CD1c-positive myeloid dendritic cell (primary cell): ENCODE measurements at regions not wholly inside any gene's neighbourhood (a gene's known extent, or its start where the extent isn't known, plus 50 kb on each side); places are given as distances from the start of the nearest gene placed in this dataset.
"Not testable (repeated sequence)": the region's sequence is repeated elsewhere in the genome, so short reads cannot be mapped to it uniquely, and the experiment has no call there.

Experiments
- DNase-seq: peaks from one replicate; pipeline ENCODE4 v3.0.0-alpha.2; 2016; ENCODE audit errors: extremely low spot score

DNA sequence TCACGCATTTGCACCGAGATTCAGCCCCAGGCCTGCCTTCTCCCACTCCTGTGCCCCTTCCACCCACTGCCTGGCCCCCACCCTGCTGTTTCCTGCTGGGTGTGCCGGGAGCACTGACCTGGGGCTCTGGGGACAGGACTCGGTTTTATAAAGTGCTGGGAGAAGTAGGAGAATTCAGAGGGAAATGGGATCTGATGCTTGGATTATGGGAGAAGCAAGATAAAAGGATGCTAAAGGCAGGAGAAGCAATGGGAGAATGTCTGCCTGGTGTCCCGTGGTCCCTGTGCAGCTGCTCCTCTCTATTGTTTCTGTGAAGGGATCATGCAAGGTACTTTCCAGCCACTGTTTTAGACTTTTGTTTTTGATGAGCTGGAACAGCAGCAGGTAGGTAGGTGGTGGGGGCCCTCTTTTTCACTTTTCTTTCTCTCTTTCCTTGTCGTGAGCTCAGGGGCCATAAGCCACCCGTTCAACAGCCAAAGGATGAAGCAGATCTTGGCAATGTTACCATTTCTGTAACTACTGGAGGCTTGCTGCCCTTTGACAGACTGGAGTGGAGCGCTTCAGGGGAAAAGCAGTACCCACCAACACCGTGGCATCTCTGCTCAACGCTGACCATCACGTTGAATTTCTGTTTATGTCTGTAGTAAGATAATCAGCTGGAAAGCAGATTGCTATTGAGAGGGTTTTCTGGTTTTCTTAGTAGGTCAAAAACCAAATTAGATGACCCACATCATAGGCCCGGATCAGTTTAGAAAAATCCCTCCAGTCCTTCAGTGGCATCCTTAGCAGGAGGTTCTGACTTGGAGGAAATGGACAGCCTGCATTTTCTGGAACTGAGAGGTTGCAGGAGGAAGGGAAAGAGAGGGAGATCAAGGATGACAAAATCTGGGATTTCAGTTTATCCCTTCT is 63.8 kb upstream of the ENPP6 start:
- DNase-seq: no peak

DNA sequence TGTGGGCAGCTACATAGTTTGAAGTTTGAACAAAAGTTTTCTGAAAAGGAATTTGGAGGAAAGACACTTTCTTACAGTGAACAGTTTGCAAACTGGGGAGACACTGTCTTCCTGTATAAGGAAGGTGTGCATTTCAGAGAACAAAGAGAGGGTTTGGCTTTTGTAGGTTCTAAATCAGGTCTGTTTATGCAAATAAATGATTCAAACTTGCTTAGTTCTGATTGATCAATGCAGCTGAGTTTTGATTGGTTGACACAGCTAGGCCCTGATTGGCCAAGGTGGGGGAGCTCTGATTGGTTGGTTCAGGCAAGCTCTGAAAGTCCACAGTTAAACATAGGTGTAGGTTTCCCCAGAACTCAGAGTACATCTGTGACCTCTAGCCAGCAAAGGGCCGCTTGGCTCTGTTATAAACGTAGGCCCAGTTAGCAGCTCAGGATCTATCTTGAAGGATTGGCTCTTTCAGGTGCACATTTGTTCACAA is 63.0 kb upstream of the ENPP6 start:
- DNase-seq: no peak

- DNase-seq: peak; percentile 50
Measured at GRCh38 chr4:184280137-184280536, 62.5 kb upstream of the ENPP6 start.

GRCh38 chr4:184279496-184280061 is 61.9 kb upstream of the ENPP6 start:
- DNase-seq: no peak

DNA sequence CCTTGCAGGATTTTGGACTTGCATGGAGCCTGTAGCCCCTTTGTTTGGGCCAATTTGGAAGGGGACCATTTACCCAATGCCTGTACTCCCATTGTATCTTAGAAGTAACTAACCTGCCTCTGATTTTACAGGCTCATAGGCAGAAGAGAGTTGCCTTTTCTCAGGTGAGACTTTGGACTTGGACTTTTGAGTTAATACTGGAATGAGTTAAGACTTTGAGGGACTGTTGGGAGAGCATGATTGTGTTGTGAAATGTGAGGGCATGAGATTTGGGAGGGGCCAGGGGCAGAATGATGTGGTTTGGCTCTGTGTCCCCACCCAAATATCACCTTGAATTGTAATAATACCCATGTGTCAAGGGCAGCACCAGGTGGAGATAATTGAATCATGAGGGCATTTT is 60.1 kb upstream of the ENPP6 start:
- not testable (repeated sequence) for DNase-seq

- not testable (repeated sequence) for DNase-seq
Measured at GRCh38 chr4:184277010-184277409, 59.3 kb upstream of the ENPP6 start.

GRCh38 chr4:184276346-184276745 is 58.7 kb upstream of the ENPP6 start:
- DNase-seq: not testable (repeated sequence)

GRCh38 chr4:184275766-184276165 is 58.1 kb upstream of the ENPP6 start:
- DNase-seq: no peak

- no peak for DNase-seq
Measured at GRCh38 chr4:184274286-184274951, 56.7 kb upstream of the ENPP6 start.

- no peak for DNase-seq
Measured at GRCh38 chr4:184273166-184274147, 55.8 kb upstream of the ENPP6 start.

DNA sequence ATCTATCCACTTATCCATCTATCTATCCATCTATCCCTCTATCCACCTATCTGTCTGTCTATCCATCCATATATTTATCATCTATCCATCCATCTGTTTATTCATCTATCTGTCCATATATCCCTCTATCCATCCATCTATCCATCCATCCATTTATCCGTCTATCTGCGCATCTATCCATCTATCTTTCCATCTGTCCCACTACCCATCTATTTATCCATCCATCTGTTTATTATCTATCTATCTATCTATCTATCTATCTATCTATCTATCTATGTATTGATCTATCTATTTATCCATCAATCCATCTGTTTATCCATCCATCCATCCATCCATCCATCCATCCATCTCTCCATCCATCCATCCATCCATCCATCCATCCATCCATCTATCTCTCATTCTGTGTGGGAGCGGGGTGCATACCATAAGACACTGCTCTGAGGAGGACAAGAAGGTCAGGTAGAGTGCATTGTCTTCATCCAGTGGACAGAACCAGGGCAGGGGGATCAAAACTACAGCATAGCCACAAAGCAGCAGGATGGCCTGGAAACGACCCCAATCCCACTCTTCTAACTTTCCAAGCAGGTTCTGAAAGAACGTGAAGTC is 53.2 kb upstream of the ENPP6 start:
- no peak for DNase-seq

DNA sequence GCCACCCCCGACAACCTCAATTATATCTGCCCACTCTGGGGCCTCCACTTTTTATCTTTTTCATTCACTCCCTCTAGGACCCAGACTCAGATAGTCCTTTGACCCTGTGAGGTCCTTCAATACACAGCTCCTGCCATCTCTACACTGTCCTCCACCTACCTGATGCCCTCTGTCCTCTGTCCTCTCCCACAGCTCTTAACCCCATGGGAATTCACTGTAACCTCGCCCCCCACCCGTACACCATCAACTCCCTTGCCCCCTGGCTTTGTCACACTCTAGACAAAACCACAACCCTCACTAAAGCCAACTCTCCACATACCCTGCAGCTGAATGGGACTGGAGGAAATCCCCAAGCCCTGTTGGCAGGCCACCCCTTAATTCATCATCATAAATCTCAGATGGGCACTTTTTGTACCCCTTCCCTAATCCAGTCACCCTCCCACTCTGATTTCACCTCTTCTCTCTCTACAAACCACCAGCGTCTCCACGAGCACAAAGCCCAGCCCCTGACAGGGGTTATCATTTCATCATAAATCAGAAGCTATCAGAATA is 52.3 kb upstream of the ENPP6 start:
- no peak for DNase-seq

- DNase-seq: no peak
Measured at GRCh38 chr4:184268584-184269160, 51.0 kb upstream of the ENPP6 start.

DNA sequence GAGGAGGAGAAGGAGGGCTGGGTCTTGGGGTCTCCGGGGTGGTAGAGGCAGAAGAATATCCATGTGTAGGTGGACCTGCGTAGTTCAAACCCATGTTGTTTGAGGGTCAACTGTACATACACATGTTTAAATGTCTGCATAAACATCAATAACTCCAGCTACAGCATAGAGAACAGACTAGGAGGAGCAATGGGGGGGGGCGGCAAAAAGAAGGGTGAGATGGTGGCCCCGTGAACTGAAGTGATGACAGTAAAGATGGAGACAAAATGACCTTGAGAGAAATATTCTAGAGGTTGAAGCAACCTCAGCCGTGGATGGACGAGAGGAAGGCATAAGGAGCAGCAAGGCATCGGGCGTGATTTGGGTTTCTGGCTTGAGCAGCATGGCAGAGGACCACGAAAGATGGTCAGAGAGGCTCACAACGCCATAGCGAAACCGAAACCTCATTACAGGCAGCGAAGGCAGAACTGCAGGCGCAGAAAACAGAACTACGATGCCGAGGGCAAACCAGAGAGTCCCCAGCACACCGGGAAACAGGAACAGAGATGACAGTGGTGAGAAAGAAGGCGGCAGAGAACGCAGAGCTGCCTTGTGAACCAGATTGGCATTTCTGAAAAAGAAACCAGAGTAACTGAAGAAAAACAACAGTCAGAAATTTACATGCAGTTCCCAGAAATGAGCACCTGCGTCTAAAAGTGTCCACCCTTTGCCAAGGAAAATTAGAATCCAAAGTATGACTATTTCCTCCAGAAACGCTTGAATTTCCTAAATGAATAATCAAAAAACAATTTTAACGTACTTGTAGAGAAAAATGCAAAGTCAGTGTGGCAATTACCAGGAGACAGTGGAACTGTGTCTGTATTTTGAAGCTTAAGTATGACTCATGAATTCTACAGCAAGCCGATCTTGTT is 50.3 kb upstream of the ENPP6 start:
- DNase-seq: peak; percentile 94
